Activated CD4-positive, alpha-beta T cell treated with anti-CD3 and anti-CD28 coated beads for 24 hours (primary cell): ENCODE measurements at regions not wholly inside any gene's neighbourhood (a gene's known extent, or its start where the extent isn't known, plus 50 kb on each side); places are given as distances from the start of the nearest gene placed in this dataset.

Experiments used
- DNase-seq, 2 donors: peaks; one replicate each; pipeline ENCODE4 v3.0.0-alpha.2; 2020; ENCODE audit warnings: low read depth in 2 of 2

DNA sequence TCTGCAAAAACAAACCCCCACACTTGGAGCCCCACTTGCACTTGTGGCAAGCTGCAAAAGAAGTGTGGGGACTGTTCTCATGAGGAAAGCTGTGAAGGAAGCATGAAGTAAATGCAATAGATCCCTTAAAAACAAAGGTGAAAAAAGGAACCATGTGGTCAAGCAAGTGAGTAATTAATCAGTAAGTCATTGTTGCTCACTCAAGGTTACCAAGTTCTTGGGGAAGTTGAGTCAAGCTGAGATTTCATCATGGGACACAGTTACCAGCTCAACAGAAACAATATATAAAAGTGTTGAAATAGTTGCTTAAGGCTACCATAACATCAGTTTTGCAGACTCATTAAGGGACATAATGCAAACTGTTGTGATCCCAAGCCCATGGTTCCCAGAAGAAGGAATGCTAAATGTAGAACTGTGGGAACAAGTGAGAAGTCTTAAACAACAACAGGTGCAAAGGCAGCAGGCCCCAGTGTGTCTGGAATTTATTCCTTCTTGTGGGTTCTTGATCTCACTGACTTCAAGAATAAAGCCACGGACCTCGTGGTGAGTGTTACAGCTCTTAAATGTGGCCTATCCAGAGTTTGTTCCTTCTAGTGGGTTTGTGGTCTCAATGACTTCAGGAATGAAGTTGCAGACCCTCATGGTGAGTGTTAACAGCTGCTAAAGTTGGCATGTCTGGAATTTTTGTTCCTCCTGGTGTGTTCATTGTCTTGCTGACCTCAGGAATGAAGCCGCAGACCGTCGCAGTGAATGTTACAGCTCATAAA, 336.3 kb upstream of the RBMY1B start:
- DNase-seq = no peak

DNA sequence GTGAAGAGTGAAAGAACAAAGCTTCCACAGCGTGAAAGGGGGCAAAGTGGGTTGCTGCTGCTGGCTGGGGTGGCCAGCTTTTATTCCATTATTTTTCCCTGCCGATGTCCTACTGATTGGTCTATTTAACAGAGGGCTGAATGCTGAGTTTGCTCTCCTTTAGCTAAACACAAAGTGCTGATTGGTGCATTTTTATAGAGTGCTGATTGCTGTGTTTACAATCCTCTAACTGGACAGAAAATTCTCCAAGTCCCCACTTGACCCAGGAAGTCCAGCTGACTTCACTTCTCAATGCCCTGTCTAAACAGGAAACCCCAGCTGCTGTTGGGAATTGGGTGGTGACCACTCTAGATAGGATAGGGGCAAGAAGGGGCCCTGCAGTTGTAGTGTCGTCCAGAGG, 335.6 kb upstream of the RBMY1B start:
- no peak for DNase-seq

DNA sequence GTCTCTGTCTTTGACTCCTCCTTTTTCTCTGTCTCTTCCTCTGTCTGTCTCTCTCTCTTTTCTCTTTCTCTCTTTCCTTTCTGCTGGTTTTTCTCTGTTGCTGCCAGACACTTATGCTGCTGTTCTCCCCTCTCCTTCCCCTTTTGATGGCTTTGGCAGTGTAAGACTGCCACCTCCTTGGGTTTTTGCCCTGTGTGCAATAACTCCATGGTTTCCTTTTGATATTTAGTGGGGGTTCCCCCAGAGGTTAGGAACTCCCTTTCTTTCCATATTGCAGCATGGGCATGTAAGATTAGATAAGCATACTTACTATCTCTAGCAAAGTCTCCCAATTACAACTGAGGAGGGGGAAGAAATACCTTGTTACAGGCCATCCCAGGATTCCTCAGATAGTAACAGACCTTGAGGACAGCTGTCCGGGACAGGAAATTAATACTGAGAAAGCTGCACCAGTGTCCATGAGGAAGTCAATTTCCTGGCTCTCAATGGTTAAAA, 333.8 kb upstream of the RBMY1B start:
- DNase-seq = no peak

DNA sequence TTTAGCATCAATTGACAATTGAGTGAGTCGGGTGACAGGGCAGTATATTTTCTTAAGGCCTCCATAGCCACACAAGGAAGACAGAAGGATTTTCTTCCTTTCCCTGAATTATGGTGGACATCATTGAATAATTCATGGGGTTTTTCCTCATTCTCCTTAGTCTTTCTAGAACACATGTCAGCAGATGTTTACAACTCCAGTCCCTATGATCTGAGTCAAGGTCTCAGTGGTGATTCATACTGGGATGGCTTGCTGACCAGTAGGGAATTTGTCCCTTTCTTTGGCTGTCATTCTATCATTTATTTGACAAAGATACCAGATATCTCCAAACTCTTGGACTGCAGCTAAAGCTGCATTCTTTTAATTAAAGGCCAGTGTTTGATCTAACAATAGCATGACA, 332.9 kb upstream of the RBMY1B start:
- DNase-seq = no peak

DNA sequence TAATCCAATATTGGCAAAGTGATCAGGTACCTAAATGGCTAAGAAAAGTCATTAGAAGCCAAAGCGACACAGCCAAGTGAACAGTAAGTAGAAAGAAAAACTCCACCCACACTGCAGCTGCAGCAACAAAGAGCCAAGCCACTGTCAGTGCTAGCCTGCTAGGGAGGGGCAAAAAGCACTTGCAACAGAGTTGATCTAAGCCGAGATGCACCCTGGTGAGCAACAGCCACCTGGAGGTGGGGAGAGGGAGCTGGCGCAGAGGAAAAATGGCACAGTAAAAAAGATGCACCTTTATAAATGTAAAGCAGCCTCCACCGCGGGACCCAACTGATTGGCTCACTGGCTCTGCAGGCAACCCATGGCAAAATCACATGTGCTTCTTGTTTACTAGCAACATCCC, 330.2 kb upstream of the RBMY1B start:
- DNase-seq = peak in 1 of 2 donors; percentile 0

DNA sequence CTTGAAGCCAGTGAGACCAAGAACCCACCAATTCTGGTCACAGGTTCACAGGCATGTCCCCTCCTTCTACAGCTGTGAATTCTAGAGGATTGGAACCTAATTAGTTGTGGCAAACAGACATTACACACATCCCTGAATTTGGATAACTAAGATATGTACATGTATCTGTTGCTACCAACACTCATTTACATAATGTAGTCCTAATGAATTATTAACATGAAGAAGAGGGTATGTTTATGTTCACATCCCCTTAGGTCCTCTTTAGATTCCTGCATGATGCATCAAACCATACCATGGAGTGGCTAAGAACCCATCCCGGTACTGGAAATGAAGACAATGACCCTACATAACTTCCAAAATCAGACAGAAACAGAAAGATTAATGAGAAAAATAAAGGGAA, 326.9 kb upstream of the RBMY1B start:
- no peak for DNase-seq

DNA sequence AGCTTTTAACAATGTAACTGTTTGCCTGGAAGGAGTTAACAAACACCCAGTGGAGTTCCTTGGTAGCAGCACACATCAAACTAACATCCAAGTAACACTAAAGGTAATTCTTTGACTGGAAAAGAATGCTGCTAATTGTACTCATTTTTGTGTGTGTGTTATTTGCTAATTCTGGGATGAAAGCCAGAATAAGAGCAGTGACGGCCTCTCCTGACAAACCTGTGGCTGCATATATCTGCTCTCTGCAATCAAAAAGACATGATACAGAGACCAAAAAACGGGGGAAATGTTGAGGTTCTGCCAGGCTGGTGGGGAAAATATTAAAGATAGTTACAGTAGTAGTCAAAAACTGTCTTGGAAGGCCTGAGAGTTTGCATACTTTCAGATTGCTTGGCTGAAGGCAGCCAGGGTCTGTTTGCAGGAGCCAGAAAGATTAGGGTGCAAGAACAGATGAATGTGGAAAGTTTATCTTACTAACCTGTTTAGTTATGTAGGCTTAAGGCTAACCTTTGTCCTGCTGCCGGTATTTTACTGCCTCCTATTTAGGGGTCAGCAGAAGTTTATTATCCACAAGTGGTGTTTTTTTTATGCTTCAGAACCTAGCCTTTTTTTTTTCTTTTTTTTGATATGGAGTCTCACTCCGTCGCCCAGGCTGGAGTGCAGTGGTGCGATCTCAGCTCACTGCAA, 325.6 kb upstream of the RBMY1B start:
- no peak for DNase-seq

DNA sequence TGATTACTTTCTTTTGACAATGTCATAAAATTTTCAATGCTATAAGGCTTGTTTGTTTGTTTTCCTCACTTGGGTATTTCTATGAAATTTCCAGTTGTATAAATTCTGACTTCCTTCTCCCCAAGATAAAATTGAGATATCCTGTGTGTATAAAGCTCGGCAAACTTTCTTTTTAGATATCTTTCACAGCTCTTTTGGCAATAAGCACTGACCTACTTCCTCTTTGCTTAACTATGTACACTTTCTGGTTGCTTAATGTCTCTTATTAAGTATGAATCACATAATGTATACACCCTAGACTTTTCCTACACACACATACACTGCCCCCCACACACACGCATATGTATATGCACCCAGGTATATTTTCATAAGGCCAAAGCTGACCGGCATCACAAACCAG, 318.4 kb upstream of the RBMY1B start:
- no peak for DNase-seq

DNA sequence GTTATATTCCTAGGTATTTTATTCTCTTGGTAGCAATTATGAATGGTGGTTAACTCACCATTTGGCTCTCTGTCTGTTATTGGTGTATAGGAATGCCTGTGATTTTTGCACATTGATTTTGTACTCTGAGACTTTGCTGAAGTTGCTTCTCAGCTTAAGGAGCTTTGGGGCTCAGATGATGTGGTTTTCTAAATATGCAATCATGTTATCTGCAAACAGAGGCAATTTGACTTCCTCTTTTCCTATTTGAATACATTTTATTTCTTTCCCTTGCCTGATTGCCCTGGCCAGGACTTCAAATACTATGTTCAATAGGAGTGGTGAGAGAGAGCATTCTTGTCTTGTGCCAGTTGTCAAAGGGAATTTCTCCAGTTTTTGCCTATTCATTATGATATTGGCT, 310.9 kb upstream of the RBMY1B start:
- no peak for DNase-seq

DNA sequence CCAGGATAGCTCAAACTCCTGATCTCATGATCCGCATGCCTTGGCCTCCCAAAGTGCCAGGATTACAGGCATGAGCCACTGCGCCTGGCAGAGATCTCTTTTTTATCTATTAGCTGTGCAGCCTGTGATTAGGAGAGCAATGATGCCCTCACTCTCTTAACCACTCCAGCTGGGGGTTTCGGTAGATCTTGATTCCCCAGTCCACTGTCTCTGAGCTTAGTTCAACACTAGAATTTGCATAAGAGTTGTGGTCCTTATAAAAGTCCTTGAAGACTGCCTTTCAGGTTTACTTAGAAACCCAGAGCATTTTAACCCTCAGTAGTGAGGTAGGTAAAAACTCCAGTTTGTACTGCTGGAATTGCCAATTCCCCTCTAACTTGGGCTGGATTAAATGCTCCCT, 283.3 kb upstream of the RBMY1B start:
- no peak for DNase-seq

DNA sequence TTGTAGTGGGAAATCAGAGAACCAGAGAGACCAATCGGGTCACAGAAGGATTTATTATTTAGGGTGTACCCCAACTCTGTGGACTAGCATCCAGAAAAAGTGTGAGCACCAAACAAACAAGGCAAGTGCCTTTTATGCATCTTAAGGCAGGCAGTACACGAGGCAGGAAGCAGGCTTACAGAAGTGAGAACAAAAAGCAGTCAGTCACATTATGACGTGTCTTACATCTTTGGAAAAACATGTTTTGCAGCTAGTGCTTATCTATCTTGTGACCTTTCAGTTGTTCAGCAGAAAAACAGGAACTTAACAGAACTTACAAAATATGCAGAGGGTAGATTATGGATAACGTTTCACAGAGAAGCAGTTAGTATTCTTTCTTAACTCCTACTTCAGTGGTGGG, 270.9 kb upstream of the RBMY1B start:
- DNase-seq = no peak

DNA sequence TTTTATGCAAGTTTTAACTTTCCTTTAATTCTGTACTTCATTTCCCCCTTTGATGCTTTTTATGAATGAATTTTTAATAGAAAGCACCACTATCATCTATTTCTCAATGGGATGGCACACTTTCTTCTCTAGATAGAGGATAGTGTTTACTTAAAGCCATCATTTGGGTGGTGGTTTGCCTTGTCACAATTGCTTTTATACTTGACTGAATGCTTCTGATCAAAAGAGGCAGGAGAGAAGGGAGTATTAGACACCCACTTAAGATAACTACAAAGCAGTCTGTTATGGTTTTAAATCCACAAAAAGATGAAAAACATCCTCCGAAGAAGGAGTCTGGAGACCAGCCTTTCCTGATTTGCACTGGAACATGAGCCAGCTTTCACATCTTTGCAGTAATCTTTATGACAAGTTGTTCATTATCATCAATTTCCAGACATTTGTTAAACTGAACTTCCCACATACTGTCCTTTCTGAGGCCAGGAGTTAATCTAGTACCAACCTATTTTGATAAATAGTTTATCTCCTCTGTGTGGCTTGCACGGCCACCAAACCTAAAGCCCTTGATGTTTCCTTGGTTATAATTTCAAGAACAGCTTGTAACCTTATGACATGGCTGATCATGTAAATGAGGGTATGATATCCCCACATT, 270.4 kb upstream of the RBMY1B start:
- DNase-seq = no peak

DNA sequence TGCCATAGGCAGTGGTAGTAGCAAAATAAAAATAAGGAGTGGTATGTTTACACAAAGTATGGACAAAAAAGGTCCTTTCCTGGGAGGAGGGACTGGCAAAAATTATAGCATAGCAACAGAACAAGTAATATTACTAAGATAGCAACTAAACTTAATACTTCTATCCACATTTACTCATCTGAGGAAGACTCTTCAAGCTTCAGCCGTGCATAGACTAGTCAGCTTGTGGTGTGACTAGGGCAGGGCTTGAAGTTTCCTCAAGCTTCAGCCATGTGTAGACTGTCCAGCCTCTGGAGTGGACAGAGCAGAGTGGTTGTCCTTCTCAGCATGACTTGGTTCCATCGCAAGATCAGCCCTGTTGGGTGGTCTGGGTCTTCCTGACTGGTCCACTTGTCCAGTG, 268.3 kb upstream of the RBMY1B start:
- no peak for DNase-seq

DNA sequence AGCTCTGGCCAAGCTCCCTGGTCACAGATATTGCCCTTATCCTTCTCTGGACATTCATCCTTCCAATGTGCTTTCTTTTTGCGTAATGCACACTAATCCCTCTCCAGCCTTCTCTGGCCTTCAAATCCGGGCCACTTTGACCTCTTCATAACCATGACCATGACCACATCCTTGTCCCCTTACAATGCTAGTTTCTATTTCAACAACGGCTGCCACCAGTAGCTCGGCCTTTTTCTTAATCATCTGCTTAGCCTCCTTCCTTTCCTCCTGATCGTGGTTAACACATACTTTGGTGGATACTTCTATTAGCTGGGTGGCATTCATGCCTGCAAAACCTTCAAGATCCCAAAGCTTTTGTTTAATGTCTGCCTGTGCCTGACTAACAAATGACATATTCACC, 264.4 kb upstream of the RBMY1B start:
- no peak for DNase-seq

DNA sequence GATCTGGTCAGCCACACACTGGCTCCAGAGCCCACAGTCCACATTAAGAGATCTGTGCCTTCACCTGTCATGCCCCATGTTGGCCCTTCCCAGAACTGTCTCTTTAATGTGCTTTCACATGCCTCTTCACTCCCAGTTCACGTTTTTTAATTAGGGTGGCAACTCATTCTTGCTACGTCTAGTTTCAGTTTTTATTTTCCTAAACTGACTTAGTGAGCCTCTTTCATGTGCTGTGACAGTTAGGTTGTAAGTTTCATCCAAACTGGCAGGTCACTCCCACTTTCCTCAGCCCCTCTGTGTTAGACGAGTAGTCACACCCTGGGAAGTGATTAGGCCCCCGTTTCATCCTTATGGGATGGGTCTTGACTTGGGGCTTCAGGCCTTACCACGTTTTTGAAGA, 262.5 kb upstream of the RBMY1B start:
- DNase-seq = no peak

DNA sequence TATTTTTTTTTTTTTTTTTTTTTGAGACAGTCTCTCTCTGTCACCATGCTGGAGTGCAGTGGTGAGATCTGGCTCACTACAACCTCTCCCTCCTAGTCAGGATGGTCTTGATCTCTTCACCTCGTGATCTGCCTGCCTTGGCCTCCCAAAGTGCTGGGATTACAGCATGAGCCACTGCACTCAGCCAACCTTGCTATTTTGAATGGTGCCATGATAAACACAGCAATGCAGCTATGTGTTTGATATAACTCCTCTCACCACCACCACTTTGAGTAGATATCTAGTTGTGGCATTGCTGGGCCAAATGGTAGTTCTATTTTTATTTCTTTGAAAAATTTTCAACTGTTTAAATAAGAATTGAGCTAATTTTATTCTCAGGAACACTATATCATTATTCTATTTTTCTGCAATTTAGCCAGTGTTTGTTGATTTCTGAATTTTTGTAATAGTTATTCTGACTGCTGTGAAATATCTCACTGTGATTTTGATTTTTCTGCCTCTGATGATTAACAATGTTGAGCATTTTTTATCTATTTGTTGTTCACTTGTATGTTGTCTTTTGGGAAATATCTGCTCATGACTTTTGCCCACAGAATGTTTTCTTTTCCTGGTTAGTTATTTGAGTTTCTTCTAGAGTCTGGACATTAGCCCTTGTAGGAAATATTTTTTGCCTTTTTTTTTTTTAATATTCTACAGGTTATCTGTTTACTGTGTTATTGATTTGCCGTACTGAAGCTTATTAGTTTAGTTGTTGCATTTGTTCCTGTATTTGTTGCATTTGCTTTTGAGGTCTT, 257.5 kb upstream of the RBMY1B start:
- DNase-seq = no peak

DNA sequence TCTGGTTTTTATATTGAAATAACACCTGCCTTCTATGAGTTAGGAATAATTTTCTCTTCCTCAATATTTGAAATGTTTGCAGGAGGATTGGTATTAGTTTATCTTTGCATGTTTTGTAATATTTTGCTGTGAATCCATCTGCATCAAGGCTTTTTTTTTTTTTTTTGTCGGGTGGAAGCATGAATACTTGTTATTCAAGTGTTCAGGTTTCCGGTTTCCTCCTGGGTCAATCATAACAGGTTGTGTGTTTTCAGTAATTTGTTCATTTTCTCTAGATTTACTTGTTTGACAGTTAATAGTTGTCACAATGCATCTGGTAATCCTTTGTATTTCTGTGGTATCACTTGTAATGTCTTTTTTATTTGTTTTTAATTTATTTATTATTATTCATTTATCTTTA, 256.7 kb upstream of the RBMY1B start:
- no peak for DNase-seq

DNA sequence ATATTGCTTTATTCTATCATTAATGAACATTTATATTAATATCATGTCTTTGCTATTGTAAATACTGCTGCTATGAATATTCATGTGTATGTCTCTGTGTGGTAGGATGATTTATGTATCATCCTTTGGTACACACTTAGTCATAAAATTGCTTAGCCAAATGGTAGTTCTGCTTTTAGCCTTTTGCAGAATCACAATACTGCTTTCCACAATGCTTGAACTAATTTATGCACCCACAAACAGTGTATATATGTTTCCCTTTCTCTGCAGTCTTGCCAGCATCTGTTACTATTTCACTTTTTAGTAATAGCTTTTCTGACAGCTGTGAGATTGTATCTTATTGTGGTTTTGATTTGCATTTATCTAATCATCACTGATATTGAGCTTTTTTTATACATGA, 254.3 kb upstream of the RBMY1B start:
- no peak for DNase-seq

DNA sequence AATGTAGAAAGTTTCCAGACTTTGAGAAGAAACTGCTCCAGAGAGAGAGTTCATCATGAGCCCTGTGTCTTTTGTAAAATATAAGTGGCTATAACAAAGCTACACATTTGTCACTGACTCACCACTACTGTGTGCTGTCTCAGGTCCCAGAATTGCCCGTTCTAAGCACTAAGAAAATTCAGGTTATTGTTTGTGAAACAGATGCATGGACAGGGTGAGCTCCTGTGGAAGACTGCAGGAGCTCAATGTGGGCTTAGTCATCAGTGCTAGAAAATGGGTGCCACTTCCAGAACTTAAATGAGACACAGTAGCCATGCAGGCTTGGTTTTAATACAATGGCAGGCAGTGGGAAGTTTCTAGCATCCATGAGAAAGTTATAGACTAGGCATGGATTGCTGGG, 251.4 kb upstream of the RBMY1B start:
- no peak for DNase-seq

DNA sequence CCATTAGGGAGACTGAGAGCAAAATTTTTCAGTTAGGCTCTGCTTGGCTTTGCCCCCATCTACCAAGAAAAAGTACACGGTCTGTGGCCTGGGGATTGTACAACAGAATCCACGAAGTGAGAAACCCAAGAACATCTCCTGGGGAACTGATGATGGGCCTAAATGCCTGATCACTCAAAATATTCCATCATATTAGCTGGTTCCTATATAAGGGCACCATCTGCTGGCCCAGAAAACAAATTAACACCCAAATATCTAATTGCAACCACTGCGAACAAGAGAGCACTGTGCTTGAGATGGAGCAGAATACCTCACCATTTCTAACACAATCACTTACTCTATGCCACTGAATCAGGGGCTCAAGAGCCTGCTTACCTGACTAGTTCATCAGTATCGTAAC, 250.8 kb upstream of the RBMY1B start:
- DNase-seq = no peak

DNA sequence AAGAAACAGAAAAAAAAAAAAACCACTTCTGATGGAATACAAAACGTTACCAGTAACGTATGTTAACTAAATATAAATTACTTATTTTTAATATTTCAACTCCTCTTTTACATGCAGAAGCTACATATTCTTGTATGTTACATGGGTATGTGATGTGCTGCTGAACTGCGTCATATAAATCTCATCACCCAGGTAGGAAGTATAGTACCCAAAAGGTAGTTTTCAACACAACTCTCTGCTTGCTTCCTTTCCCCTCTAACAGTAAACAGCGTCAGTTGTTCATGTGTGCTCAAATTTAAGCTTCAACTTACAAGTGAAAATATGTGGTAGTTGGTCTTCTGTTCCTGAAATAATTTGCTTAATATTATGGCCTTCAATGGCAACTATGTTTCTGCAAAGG, 250.0 kb upstream of the RBMY1B start:
- no peak for DNase-seq

DNA sequence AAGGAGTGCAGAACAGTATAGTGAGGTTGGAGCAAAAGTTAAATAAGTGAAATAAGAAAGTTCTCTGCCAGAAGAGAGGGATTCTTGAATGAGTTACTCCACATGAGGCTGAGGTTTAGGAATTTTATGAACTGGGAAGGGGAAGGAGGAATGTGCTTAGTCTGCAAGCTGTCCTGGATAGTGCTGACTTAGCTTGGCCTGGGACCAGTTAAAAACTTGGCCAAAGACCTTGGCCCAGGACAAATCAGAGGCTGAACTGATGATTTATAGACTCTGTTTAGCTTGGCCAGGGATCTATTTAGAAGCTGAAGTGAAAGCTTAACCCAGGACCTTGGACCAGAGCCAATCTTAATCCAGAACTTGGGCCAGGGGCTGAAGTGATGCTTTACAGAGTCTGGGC, 244.4 kb upstream of the RBMY1B start:
- DNase-seq = no peak
